Kidney capillary endothelial cell (primary cell): ENCODE measurements at regions not wholly inside any gene's neighbourhood (a gene's known extent, or its start where the extent isn't known, plus 50 kb on each side); places are given as distances from the start of the nearest gene placed in this dataset.
A peak's percentile ranks its signal among the peaks of the same experiment; 100 is the strongest.
"Not testable (repeated sequence)": the region's sequence is repeated elsewhere in the genome, so short reads cannot be mapped to it uniquely, and the experiment has no call there.

Source experiments
- DNase-seq: peaks from one replicate; pipeline ENCODE4 v3.0.0-alpha.2; 2018; ENCODE audit warnings: low spot score

DNA sequence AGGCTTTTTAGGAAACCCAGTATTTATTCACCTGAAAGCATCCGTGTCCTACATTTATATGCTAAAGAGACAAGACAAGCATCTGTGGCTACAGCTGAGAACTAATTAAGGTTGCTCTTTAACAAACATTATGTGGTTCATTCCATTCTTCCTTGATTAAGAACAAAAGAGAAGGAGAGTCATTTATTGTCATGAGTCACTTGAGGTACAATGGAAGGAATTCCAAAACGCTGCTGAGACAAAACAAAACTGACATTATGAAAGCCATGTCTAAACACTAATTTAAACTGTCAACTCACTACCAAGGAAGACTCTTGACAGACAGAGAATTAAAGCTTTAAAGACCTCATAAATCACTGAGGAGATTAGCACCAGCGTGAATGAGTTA is 214.4 kb downstream of the BMP4 start:
- DNase-seq = no peak

DNA sequence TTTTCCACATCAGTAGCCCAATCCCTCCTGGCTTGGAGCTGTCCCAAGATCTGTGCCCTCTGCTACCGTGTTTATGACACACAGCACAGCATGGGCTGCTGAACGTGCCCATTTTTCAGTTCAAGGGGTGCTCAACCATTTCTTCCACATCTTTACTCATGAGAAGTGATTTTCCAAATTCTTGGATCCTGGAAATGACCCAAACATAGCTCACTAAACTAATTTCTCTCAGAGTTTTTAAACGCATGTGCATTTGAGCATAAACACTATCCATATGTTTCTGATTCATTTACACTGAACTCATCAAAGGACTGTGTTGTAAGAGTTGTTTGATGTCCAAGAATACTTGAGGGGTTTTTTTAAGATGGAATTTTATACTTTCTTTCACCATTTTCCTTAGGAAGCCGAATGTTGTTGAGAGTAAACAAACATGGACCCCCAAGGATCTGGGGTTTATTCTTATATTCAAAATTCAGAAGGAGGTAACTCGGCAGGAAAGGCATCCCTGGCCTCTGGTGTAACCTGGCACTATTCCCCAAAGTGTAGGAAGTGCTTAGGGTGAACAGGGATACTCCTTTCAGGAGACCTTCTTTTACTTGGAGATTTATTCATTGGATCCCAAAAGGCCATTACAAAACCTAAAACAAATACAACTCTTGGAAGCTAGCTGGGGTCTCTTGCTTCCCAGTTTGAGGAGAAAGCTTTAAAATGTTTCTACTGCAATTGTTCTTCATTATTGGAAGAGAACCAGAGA is 215.0 kb downstream of the BMP4 start:
- DNase-seq = no peak

DNA sequence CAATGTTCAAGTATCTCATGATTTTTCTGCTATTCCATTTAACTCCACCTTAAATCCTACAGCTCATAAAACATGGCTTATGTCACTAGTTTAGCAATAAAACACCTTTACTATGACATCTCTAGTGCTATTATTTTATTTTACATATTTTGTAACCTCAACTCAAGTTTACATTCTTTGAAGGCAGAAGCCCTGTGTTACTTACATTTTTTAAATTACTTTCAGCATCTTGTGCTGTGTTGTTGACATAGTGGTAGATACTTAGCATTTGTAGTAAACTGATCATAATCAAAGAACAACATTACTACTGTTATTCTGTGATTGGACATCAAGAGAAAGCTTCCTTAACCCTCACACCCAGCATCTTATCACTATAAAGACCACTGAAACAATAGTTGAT is 216.1 kb downstream of the BMP4 start:
- DNase-seq = no peak

DNA sequence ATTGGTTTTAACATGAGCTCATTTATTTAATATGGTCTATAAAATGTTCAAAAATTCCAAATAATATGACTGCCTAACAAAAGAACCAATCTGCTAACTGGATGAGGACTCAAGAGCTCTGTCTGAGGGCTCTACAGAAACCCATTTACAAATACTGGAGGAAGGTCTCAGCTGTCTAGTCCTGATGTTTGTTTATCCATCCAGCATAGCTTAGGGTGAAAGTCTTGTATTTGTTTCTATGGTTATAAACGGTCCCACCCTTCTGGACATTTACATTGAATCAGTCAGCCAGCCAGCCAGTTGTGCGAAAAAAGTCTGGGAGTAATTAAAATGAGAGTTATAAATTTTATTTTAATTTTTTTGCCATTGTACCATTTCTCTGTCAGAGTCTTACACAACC is 220.7 kb downstream of the BMP4 start:
- no peak for DNase-seq

DNA sequence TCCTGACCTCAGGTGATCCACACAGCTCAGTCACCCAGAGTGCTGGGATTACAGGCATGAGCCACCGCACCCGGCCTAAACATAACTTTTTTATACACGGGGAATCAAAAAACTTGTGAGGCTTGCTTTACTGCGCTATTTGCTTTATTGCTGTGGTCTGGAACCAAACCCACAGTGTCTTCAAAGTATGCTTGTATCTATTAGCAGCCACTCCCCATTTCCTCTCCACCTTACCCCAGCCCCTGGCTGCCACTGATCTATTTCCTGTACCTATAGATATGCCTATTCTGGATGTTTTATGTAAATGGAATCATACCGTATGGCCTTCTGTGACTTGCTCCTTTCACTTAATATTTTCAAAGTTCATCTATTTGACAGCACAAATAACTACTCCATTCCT is 233.4 kb downstream of the BMP4 start:
- no peak for DNase-seq

DNA sequence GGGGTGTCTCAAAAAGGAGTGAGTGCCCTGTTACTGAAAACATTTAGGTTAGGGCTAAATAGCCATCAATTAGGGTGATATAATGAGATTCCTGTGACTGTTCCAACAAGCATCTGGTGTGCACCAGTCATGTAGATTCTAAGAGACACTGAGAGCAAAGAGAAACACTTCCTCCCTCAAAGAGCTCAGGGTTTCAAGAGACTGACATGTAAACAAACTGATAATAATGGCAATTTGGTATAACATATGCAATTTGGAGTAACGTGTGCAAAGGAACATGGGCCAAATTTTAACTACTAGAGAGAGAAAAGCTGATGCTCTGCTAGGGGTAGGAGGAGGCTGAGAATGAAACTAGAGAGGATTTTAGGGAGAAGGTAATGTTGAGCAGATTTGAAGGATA is 237.1 kb downstream of the BMP4 start:
- DNase-seq = no peak

DNA sequence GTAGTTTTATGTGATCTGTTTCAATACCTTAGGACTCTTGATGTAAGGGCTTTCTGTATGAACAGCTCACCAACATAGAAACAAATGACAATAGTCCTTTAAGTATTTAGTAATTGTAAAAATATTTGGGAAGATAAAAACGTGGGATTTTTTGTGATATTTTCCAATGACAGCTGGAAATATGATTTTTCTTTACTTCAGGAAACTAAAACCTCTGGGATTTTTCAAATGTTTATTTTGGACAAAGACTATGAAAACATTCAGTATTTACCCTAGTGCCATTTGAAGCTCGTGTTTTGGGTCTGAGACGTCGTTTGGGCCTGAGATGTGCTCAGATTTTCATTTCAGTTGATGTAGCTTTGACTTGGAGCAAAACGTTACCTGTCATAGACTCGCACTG is 240.0 kb downstream of the BMP4 start:
- no peak for DNase-seq

DNA sequence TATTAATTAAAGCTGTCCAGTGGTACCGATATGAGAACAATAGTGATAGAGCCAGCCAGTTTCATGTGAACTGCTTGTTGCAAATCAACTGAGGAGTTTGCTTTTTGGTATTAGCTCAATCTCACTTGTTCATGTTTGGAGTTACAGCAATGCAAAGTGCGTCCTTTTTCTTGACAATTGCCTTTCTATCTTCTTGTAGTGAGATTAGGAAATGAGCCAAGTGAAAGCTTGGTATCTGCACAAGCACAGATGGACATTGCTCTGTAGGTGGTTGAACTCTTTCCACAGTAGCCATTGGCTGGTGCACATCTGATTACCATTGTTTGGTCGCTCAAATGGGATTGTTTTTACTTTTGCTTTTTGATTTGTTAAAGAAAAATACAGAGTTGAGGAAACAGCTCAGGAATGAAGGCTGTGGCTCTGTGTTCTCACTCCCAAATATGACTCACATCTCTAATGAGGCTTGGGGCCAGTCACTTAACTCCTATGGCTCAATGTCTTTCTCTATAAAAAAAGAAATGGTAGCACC is 241.4 kb downstream of the BMP4 start:
- DNase-seq = peak; percentile 13

DNA sequence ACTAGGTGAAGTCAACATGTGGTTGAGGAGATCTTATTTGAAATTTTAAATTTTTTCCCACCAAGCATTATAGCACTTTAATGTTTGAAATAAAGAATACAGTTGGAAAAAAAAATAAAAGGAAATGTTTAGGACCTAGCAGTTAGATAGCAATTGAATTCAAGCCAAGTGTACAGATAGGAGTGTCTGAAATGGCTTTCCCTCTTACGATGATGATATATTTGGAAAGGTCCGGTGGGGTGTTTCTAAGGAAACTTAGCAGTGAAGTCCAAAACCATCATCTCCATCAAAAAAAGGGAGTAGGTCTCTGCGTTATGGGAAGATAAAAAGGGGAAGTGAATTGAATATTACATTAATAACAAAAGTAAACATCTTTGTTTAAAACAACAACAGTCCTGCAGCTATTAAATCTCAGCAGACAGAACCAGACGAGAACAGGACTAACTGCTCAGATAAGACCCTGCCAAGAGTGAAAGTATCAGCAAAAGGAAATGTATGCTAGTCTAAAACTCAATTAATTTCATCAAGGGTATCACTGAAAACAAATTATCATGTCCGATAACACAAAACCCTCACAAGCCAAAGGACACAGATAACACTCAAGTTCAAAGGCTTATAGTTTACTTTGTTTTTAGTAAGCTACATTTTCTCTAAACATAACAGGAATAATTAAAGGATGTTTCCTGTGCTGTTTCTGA is 242.0 kb downstream of the BMP4 start:
- DNase-seq = no peak

DNA sequence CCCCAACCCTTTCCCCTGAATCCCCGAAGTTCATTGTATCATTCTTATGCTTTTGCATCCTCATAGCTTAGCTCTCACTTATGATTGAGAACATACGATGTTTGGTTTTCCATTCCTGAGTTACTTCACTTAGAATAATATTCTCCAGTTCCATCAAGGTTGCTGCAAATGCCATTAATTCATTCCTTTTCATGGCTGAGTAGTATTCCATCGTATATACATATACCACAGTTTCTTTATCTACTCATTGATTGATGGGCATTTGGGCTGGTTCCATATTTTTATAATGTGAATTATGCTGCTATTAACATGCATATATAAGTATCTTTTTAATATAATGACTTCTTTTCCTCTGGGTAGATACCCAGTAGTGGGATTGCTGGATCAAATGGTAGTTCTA is 243.7 kb downstream of the BMP4 start:
- DNase-seq = not testable (repeated sequence)

DNA sequence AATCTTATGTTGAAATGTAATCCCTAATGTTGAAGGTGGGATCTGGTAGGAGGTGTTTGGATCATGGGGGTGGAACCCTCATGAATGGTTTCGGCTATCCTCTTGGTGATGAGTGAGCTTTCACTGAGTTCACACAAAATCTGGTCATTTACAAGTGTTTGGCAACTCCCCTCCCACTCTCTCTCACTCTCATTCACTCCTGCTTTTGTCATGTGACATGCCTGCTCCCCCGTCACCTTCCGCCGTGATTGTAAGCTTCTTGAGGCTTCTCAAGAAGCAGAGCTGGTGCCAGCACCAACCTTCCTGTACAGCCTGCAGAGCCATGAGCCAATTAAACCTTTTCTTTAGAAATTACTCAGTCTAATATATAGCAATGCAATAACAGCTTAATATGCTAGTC is 245.4 kb downstream of the BMP4 start:
- no peak for DNase-seq

DNA sequence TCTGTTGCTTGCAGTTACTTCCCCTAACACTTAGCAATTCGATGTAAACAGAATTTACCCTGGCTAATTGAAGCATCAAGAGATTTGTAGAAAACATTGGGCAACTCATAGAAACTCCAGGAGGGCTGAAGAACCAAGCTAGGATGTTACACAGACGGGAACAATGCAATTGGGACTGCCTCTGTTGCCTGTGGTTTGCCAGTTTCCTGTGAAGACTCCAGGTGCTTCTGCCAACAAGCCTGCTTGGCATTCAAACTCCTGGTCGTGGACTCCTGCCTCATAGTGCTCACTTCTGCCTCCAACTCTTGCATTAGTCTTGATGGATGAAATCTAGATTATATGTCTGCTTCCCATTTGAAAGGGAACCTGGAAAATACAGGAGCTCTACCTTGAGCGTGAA is 246.0 kb downstream of the BMP4 start:
- no peak for DNase-seq

DNA sequence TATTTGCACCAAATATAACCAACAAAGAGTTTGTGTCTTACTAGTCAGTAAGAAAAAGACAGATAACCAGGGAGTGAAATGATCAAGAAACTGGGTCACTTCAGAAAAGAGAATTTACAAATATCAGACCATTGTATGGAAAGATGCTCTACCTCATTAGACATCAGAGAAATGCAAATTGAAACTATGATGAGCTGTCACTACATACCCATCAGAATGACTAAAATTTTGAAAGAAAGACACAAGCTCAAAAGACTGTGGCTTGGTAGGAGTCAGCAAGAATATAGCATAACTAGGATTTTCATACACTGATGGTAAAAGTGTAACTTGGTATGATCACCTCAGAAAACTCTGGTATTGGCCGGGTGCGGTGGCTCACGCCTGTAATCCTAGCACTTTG is 247.2 kb downstream of the BMP4 start:
- no peak for DNase-seq

DNA sequence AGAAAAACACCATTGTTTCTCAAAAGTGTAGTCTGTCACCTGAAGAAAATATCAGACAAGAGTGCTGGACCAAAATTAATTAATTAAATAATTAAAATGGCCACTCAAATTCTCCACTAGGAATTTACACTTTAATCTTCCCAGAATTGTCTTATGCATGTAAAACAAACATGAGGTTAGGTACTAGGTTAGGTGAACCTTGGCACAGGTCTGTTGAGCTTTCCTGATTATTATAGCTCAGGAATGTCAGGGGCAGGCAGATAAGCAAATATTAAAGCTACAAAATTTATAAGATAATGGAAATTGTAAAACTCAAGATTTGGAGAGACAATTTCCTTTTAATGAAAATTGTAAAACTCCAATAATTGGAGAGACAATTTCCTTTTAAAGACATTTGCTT is 253.2 kb downstream of the BMP4 start:
- no peak for DNase-seq

DNA sequence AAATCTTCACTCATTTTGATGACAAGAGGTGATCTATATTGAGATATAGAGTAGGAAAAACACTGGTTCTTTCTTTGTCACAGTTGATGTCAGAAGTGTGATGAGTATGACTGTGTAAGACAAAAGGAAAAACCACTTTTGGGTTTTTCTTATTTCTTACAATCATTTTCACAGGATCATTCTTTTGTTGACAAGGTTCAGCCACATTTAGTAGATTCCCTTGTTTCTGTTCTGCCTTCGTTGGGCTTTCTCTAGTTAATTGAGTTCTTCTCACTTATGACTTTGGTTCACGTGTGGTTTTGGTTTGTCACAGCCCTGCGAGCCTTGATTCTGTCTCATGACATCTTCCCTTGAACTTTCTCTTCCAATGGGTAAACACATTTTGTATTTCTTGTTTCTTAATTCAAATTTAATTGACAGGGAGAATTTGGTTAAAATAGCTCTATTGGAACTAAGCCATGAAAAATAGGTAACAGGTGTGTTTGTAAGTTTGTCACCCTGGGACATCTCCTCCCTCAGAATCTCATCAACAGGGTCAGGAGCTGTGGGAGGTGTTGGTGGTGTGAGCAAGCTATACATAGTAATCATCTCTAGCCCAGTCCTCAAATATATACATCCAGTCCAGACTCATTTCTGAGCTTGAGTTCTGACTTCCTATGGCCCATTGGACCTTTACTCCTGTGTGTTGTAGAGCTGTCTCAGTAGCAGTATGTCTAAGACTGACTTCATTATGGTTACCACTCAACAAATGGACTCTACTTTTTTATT is 255.3 kb downstream of the BMP4 start:
- no peak for DNase-seq

DNA sequence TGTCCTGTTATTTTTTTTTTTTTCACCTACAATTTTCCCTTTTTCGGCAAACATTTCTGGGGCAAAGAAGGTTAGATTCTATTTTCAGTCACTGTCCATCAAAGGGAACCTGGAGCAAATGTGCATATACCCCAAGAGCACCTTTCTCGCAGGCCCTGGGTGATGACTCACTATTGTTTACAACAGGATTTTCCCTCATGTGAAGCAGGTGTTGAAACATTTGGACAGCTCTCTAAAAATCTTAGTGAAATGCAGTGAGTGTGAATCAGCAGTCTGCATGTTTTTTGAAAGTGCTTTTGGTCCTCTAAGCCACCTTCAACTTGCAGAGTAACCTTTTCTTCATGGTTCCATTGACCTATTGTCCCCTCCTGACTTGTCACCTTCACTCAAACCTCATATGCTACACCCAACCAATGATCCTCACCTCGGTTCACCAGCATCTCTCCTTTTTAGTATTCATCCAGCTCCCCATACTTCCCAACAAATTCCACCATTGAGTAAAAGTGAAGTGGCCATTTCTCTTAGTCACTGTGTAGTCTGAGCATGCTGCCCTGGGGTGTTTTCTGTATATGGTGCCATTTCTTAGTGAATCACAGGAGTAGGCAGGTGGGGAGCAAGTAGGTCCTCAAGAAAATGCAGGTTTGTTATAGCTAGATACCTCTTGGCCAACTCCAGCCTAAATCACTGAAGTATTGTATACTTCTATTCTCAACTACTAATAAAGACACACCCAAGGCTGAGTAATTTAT is 260.2 kb downstream of the BMP4 start:
- no peak for DNase-seq

DNA sequence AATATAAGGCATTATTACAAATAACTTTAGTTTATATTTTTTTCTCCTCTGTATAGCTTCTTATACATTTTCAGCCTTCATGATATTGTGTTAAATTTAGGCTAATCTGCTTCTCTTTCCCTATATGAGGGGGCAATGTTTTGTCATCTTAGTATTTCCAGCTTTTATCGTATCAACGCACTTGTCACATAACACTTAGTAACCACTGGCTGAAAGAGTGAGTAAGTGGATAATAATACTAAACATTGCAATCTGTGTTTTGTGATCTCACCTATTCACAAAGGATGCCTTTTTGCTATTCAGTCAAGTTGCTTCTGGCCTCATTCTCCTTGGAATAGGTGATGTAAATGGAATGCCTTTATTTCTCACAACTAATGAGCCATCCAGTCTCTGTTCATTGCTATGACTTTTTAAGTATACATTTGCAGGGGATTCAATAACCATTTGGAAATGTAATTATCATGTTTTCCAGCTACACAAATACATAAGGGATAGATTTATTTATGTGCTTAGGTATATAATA is 260.9 kb downstream of the BMP4 start:
- no peak for DNase-seq

DNA sequence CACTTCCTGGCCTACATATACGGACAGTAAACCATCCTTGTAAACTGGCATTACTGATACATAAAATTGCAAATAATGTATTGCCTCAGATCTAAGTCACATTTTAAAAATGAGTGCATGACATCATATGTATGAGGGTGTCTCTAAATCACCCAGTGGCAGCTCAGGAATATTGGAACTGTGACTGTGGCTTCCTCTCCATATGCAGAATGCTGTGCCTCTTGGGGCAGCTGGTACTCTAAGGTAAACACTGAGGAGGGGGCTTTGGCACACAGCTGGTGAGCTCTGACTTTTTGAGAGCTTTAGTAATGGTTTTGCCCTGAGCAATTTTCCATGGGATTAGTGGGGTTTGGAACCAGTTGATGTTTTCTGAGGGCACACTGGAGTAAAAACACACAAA is 263.7 kb downstream of the BMP4 start:
- no peak for DNase-seq

DNA sequence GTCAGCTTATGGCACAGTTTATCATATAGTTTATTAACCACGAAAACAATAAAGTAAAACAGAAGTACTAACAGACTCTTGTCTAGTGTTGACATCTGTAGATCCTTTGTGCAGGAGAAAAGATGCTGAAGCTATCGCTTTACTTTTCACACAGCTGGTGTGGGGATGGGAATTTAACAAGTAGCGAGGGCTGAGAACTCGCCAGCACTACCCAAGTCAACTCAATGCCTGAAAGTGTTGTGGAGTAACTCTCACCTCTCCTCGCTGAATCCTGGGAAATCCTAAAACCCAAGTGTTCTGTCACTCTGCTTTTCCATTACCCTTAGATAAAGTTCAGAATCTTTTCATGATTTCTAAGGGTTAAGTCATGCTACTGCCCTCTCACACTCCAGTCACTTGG is 264.2 kb downstream of the BMP4 start:
- DNase-seq = no peak

DNA sequence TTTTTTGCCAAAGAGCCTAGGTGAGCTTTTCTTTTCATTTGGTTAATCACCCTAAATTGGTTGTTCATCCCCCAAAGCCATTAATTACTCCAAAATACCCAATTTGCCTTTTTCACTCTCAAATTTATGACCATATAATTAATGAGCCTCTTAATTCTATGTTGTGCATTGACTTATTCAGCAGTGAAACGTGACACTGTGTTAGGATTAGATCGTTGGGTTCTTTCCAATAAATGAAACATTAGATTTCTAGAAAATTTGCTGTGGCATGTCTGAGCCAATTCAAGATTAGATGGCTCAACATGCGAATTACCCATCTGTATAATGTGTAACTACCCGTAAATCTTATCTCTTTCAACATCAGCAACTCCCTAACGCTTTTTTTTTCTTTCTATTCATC is 273.4 kb downstream of the BMP4 start:
- DNase-seq = no peak

DNA sequence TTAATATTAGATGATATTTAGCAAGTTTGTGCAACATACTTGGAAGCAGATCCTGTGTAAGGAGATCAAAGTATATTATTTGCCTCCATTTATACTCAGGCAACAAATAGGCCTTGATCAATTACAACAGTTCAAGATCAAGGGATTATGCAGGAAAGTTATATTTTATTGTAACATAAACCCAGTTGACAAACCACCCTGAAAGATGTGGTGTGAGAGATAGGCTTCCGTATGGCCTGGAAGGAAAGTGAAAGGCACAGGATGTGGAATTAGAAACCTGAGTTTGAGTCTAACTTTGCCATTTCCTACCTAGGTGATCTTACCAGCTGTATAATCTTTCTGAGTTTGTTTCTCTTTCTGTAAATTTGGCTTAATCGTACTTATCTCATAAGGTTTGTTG is 284.1 kb downstream of the BMP4 start:
- DNase-seq = no peak

DNA sequence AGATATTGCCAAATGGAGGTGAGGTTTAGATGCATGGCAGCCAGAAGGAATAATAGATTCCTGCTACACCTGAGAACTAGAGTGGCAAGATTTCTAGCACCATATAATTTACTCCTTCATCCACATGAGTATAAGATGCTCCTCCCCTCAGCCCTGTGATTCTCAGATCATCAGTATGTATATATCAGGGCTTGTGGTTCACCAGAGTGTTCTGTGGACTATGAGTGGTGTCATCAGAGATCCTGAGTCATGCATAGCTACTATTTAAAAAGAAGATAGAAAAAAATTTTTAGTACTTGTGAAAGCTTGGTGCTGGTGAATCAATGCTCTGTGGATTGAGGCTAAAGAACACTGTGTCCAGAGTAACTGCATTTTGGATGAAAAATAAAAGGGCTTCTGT is 285.9 kb downstream of the BMP4 start:
- no peak for DNase-seq
